LNCaP clone FGC (cell line): ENCODE measurements at regions not wholly inside any gene's neighbourhood (a gene's known extent, or its start where the extent isn't known, plus 50 kb on each side); places are given as distances from the start of the nearest gene placed in this dataset.

Source experiments
- DNase-seq: peaks from one replicate; pipeline ENCODE4 v3.0.0-alpha.2; 2011; ENCODE audit warnings: low read depth
- H3K4me3 ChIP-seq: 2 replicates; pipeline ENCODE4 v1.5.1; 2011; ENCODE audit warnings: mild to moderate bottlenecking, low read depth, low read length, control low read depth
- TF ChIP-seq, protein P1 (sequence below): IDR thresholded peaks from 2 replicates; pipeline ENCODE4 v1.5.1; 2012; ENCODE audit warnings: mild to moderate bottlenecking; ENCODE audit not compliant: control insufficient read depth, insufficient read depth; ENCODE audit errors: extremely low read depth

- TF ChIP-seq, protein P1, sequence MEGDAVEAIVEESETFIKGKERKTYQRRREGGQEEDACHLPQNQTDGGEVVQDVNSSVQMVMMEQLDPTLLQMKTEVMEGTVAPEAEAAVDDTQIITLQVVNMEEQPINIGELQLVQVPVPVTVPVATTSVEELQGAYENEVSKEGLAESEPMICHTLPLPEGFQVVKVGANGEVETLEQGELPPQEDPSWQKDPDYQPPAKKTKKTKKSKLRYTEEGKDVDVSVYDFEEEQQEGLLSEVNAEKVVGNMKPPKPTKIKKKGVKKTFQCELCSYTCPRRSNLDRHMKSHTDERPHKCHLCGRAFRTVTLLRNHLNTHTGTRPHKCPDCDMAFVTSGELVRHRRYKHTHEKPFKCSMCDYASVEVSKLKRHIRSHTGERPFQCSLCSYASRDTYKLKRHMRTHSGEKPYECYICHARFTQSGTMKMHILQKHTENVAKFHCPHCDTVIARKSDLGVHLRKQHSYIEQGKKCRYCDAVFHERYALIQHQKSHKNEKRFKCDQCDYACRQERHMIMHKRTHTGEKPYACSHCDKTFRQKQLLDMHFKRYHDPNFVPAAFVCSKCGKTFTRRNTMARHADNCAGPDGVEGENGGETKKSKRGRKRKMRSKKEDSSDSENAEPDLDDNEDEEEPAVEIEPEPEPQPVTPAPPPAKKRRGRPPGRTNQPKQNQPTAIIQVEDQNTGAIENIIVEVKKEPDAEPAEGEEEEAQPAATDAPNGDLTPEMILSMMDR, result no peak
- DNase-seq, result no peak
- H3K4me3 ChIP-seq, result no peak overlapping the region
These were observed 806.7 kb upstream of the EPHA6 start for GRCh38 chr3:96007650-96008195.

DNA sequence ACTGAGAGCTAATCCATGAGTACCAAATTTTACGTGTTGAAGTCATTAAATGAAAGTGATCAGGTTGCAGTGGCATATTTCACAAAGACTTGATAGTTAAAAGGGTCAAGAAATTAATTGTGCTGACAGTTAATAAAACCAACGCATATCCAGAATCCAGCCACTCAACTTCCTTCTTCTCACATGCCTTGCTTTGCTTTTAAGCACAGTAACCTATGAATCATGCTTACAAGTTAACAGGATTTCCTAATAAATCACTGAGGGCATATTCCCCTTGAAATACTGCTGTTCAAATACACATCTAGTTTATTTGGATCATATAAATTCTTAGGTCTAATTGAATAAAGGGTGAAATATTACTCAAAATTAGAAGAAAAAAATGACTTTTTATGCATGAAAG is 801.5 kb upstream of the EPHA6 start:
- TF ChIP-seq, protein P1, result no peak
- H3K4me3 ChIP-seq, result no peak overlapping the region
- DNase-seq, result no peak

DNA sequence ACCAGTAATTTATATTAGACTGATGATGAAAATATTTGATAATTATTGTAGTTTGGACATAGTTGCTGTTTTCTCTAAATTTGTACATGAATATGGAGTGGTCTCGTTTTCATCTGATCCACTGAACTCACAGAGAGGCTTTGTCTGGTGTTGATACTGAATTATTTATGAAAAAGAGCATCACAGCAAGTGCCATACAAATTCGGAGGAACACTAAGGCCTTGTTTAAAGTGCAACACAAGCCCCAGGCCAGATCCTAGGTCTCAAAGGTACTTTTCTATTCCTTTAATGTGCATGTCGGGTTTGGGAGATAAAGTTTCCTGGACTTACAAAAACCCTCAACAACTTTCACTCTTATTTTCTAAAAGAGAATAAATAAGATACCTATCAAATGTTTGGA is 796.8 kb upstream of the EPHA6 start:
- no peak overlapping the region for H3K4me3 ChIP-seq
- no peak for DNase-seq
- TF ChIP-seq, protein P1, result no peak

GRCh38 chr3:96022676-96023075 is 791.7 kb upstream of the EPHA6 start:
- TF ChIP-seq, protein P1, result no peak
- DNase-seq, result no peak
- no peak overlapping the region for H3K4me3 ChIP-seq

- TF ChIP-seq, protein P1, result no peak
- H3K4me3 ChIP-seq, result no peak overlapping the region
- no peak for DNase-seq
These were observed 786.7 kb upstream of the EPHA6 start for GRCh38 chr3:96027718-96028117.

- H3K4me3 ChIP-seq, result no peak overlapping the region
- TF ChIP-seq, protein P1, result no peak
- DNase-seq, result no peak
These were observed 774.8 kb upstream of the EPHA6 start for GRCh38 chr3:96039632-96040031.

DNA sequence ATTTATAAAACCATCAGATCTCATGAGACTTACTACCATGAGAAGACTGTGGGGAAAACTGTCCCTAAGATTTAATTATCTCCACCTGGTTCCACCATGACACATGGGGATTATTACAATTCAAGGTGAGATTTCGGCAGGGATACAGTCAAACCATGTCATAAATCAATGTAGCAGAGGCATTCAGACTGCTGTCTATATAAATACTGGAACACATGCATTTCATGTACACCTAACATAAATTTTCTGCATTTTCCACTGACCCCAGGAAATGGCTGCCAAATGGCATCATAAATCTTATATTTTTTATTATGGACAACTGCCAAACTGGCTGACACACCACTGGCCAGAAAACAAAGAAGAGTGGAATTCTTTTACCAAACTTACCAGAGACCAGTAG is 755.1 kb upstream of the EPHA6 start:
- no peak overlapping the region for H3K4me3 ChIP-seq
- DNase-seq, result no peak
- TF ChIP-seq, protein P1, result no peak
